Left ventricle myocardium inferior (tissue), 1 donor: ENCODE measurements at regions not wholly inside any gene's neighbourhood (a gene's known extent, or its start where the extent isn't known, plus 50 kb on each side); places are given as distances from the start of the nearest gene placed in this dataset.

Experiments
- DNase-seq: peaks from one replicate; pipeline ENCODE4 v3.0.0-alpha.2; 2020
- H3K27ac ChIP-seq: fragments of 200-600 bp; replicated peaks from 2 replicates; pipeline ENCODE4 v1.8.0; 2021
- H3K27me3 ChIP-seq: fragments of 200-600 bp; 2 replicates; pipeline ENCODE4 v1.8.0; 2021; ENCODE audit warnings: low read depth
- H3K36me3 ChIP-seq: fragments of 200-600 bp; 2 replicates; pipeline ENCODE4 v1.8.0; 2021
- H3K4me1 ChIP-seq: fragments of 200-600 bp; 2 replicates; pipeline ENCODE4 v1.8.0; 2021
- H3K4me3 ChIP-seq: fragments of 200-600 bp; 2 replicates; pipeline ENCODE4 v1.8.0; 2021; ENCODE audit warnings: mild to moderate bottlenecking, moderate library complexity
- H3K9me3 ChIP-seq: fragments of 200-600 bp; replicated peaks from 2 replicates; pipeline ENCODE4 v1.8.0; 2021
- CTCF ChIP-seq: fragments of 200-600 bp; IDR thresholded peaks from 2 replicates; pipeline ENCODE4 v1.8.0; 2021; ENCODE audit warnings: antibody characterized with exemption, mild to moderate bottlenecking, borderline replicate concordance
- intact Hi-C: fragments of 100-400 bp; cut with micrococcal nuclease; formaldehyde crosslinking; loops from one replicate; pipeline ENCODE4 v1.11.0; 2022
- donor health status: DM: no; HTN: yes; CAD: no; lungs with severe emphysema.

DNA sequence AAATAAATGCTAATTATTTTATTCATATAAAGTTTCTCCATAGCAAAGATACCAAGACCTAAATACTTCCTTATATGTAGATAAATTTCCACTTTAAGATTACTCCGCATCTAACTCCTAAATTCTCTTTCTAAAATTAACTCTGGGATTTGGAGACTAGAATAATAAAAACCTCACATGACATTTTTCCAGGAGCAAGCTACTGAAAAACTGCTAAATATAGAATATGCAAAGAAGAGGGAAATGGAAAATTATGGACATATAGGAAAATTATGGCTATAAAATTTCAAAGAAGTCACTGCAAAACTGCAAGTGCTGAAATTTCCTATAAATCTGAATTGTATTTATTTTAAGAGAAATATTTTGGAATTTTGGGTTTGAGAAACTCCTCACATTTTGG, 186.2 kb downstream of the DUSP6 start:
- no peak for DNase-seq
- Histone ChIP-seq H3K36me3 (no peaks in the 10 kb centered on the region), H3K4me1 (peaks cover 50% of the 10 kb centered on the region), H3K27me3 (no peaks in the 10 kb centered on the region), H3K9me3 (no peaks in the 10 kb centered on the region), H3K4me3 (no peak overlapping the region), H3K27ac (peak overlapping the region; percentile 12)
- TF ChIP-seq CTCF, result no peak
- intact Hi-C loops, result no loop called here

GRCh38 chr12:89165703-89166102, 186.6 kb downstream of the DUSP6 start:
- TF ChIP-seq CTCF, result no peak
- no peak overlapping the region for H3K4me3 ChIP-seq
- H3K9me3 ChIP-seq, result no peaks in the 10 kb centered on the region
- peak overlapping the region; percentile 12 for H3K27ac ChIP-seq
- H3K36me3 ChIP-seq, result no peaks in the 10 kb centered on the region
- DNase-seq, result no peak
- H3K4me1 ChIP-seq, result peaks cover 50% of the 10 kb centered on the region
- no peaks in the 10 kb centered on the region for H3K27me3 ChIP-seq
- intact Hi-C loops, result no loop called here

GRCh38 chr12:89163918-89164317, 188.4 kb downstream of the DUSP6 start:
- Histone ChIP-seq H3K36me3 (no peaks in the 10 kb centered on the region), H3K9me3 (no peaks in the 10 kb centered on the region), H3K27me3 (no peaks in the 10 kb centered on the region), H3K4me1 (peaks cover 57% of the 10 kb centered on the region), H3K27ac (peak overlapping the region; percentile 80), H3K4me3 (no peak overlapping the region)
- no peak for TF ChIP-seq CTCF
- intact Hi-C loops, result no loop called here
- DNase-seq, result no peak

- no peak overlapping the region for H3K4me3 ChIP-seq
- peak; percentile 31 for DNase-seq
- H3K9me3 ChIP-seq, result no peaks in the 10 kb centered on the region
- H3K36me3 ChIP-seq, result no peaks in the 10 kb centered on the region
- H3K4me1 ChIP-seq, result peaks cover 57% of the 10 kb centered on the region
- TF ChIP-seq CTCF, result no peak
- no peaks in the 10 kb centered on the region for H3K27me3 ChIP-seq
- H3K27ac ChIP-seq, result peak overlapping the region; percentile 80
- intact Hi-C loops, result no loop called here
Observed at GRCh38 chr12:89162589-89163261, 189.6 kb downstream of the DUSP6 start.

- no peaks in the 10 kb centered on the region for H3K27me3 ChIP-seq
- no peaks in the 10 kb centered on the region for H3K36me3 ChIP-seq
- peak overlapping the region; percentile 80 for H3K27ac ChIP-seq
- H3K9me3 ChIP-seq, result no peaks in the 10 kb centered on the region
- no peak for DNase-seq
- intact Hi-C loops, result no loop called here
- peaks cover 62% of the 10 kb centered on the region for H3K4me1 ChIP-seq
- H3K4me3 ChIP-seq, result no peak overlapping the region
- no peak for TF ChIP-seq CTCF
Observed at GRCh38 chr12:89161557-89161956, 190.7 kb downstream of the DUSP6 start.
